ENCODE measurements at regions not wholly inside any gene's neighbourhood (a gene's known extent, or its start where the extent isn't known, plus 50 kb on each side); places are given as distances from the start of the nearest gene placed in this dataset.

DNA sequence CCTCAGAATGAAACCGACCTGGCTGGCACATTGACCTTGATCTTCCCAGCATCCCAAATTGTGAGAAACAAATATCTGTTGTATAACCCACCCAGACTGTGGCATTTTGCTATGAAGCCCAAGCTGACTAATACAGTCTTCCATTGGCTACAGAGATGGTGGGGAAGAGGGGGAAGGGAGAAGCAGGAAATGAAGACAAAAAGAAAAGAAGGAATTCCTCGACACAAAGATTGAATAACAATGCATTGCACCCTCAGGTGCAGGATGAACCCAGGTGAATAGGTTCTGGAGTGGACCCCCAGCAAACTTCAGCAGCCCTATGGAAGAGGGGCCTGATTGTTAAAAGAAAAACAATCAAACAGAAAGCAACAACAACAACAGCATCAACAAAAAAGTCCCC lies 270.7 kb downstream of the FSIP2 start:
- H3K9me3 ChIP-seq (ENCODE audit: low read depth, low read length) = no peaks in the 10 kb centered on the region
- H3K4me1 ChIP-seq (ENCODE audit: insufficient read depth, low read length) = no peaks in the 10 kb centered on the region
- no peak overlapping the region for H3K4me3 ChIP-seq (ENCODE audit: insufficient read depth, low read length)
- no peak for DNase-seq (ENCODE audit: insufficient read length, low spot score, missing footprints)
- no peaks in the 10 kb centered on the region for H4K20me1 ChIP-seq (ENCODE audit: insufficient read depth, low read length)
- no peaks in the 10 kb centered on the region for H3K27me3 ChIP-seq (ENCODE audit: insufficient read depth, low read length)
- TF ChIP-seq, protein P1, sequence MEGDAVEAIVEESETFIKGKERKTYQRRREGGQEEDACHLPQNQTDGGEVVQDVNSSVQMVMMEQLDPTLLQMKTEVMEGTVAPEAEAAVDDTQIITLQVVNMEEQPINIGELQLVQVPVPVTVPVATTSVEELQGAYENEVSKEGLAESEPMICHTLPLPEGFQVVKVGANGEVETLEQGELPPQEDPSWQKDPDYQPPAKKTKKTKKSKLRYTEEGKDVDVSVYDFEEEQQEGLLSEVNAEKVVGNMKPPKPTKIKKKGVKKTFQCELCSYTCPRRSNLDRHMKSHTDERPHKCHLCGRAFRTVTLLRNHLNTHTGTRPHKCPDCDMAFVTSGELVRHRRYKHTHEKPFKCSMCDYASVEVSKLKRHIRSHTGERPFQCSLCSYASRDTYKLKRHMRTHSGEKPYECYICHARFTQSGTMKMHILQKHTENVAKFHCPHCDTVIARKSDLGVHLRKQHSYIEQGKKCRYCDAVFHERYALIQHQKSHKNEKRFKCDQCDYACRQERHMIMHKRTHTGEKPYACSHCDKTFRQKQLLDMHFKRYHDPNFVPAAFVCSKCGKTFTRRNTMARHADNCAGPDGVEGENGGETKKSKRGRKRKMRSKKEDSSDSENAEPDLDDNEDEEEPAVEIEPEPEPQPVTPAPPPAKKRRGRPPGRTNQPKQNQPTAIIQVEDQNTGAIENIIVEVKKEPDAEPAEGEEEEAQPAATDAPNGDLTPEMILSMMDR (IDR thresholded peaks at IDR 0.05; ENCODE audit: extremely low read depth, low read depth, low read length) = no peak
- no peak overlapping the region for H2AFZ ChIP-seq (ENCODE audit: low read length)
- no peaks in the 10 kb centered on the region for H3K79me2 ChIP-seq (ENCODE audit: insufficient read depth, low read length)
- H3K36me3 ChIP-seq (ENCODE audit: insufficient read depth, low read length) = no peaks in the 10 kb centered on the region
- no peak overlapping the region for H3K27ac ChIP-seq (ENCODE audit: low read depth, low read length)
- H3K4me2 ChIP-seq (ENCODE audit: insufficient read depth, low read length) = no peak overlapping the region

- Histone ChIP-seq H3K36me3 (ENCODE audit: insufficient read depth, low read length) (no peaks in the 10 kb centered on the region), H3K4me3 (ENCODE audit: insufficient read depth, low read length) (no peak overlapping the region), H3K27ac (ENCODE audit: low read depth, low read length) (no peak overlapping the region), H3K4me1 (ENCODE audit: insufficient read depth, low read length) (no peaks in the 10 kb centered on the region), H4K20me1 (ENCODE audit: insufficient read depth, low read length) (no peaks in the 10 kb centered on the region), H3K79me2 (ENCODE audit: insufficient read depth, low read length) (no peaks in the 10 kb centered on the region), H3K27me3 (ENCODE audit: insufficient read depth, low read length) (no peaks in the 10 kb centered on the region), H3K9me3 (ENCODE audit: low read depth, low read length) (no peaks in the 10 kb centered on the region), H3K4me2 (ENCODE audit: insufficient read depth, low read length) (no peak overlapping the region), H2AFZ (ENCODE audit: low read length) (no peak overlapping the region)
- TF ChIP-seq, protein P1 (IDR thresholded peaks at IDR 0.05; ENCODE audit: extremely low read depth, low read depth, low read length) = no peak
- no peak for DNase-seq (ENCODE audit: insufficient read length, low spot score, missing footprints)
Observed at GRCh38 chr2:186017278-186017677, 278.7 kb downstream of the FSIP2 start.

DNA sequence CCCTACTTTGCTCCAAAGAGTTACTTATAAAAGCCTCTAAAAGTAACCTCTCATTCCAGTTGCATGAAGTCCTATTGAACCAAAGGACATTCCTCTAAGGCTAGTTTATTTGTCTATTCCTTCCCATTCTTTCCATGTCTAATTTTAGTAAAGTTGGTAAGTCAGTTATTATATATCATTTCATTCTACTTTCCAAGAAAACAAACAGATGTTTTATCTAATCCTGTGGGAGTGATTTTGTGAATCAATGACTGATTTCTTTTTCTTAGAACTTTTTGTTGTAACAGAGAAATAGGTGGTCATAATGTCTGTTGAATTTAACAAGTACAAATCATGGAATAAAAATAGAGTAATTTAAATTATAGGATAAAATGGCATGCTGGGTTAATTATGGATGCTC lies 286.3 kb downstream of the FSIP2 start:
- no peak overlapping the region for H3K27ac ChIP-seq (ENCODE audit: low read depth, low read length)
- no peaks in the 10 kb centered on the region for H3K27me3 ChIP-seq (ENCODE audit: insufficient read depth, low read length)
- H3K4me2 ChIP-seq (ENCODE audit: insufficient read depth, low read length) = no peak overlapping the region
- H3K9me3 ChIP-seq (ENCODE audit: low read depth, low read length) = no peaks in the 10 kb centered on the region
- DNase-seq (ENCODE audit: insufficient read length, low spot score, missing footprints) = no peak
- H3K4me1 ChIP-seq (ENCODE audit: insufficient read depth, low read length) = no peaks in the 10 kb centered on the region
- no peak overlapping the region for H2AFZ ChIP-seq (ENCODE audit: low read length)
- H4K20me1 ChIP-seq (ENCODE audit: insufficient read depth, low read length) = no peaks in the 10 kb centered on the region
- no peak overlapping the region for H3K4me3 ChIP-seq (ENCODE audit: insufficient read depth, low read length)
- TF ChIP-seq, protein P1 (IDR thresholded peaks at IDR 0.05; ENCODE audit: extremely low read depth, low read depth, low read length) = no peak
- H3K36me3 ChIP-seq (ENCODE audit: insufficient read depth, low read length) = no peaks in the 10 kb centered on the region
- no peaks in the 10 kb centered on the region for H3K79me2 ChIP-seq (ENCODE audit: insufficient read depth, low read length)

DNA sequence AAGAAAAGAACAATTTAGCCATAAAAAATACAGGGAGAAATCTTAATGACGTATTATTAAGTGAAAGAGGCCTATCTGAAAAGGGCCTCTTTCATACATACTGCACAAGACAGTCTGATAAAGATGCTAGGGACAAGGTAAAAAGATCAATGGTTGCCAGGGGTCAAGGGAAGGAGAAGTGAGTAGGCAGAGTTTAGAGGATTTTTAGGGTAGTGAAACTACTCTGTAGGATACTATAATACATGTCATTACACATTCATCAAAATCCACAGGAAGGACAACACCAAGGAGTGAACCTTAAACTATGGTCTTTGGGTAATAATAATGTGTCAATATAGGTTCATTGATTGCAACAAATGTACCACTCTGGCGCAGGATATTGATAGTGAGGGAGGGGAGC lies 289.3 kb downstream of the FSIP2 start:
- Histone ChIP-seq H3K27me3 (ENCODE audit: insufficient read depth, low read length) (no peaks in the 10 kb centered on the region), H2AFZ (ENCODE audit: low read length) (no peak overlapping the region), H3K4me3 (ENCODE audit: insufficient read depth, low read length) (no peak overlapping the region), H3K79me2 (ENCODE audit: insufficient read depth, low read length) (no peaks in the 10 kb centered on the region), H3K36me3 (ENCODE audit: insufficient read depth, low read length) (no peaks in the 10 kb centered on the region), H3K27ac (ENCODE audit: low read depth, low read length) (no peak overlapping the region), H3K4me2 (ENCODE audit: insufficient read depth, low read length) (no peak overlapping the region), H3K9me3 (ENCODE audit: low read depth, low read length) (no peaks in the 10 kb centered on the region), H4K20me1 (ENCODE audit: insufficient read depth, low read length) (no peaks in the 10 kb centered on the region), H3K4me1 (ENCODE audit: insufficient read depth, low read length) (no peaks in the 10 kb centered on the region)
- TF ChIP-seq, protein P1 (IDR thresholded peaks at IDR 0.05; ENCODE audit: extremely low read depth, low read depth, low read length) = no peak
- DNase-seq (ENCODE audit: insufficient read length, low spot score, missing footprints) = no peak

All from osteoblast (primary cell).